Vagina (tissue), 2 donors: ENCODE measurements at regions not wholly inside any gene's neighbourhood (a gene's known extent, or its start where the extent isn't known, plus 50 kb on each side); places are given as distances from the start of the nearest gene placed in this dataset.
A peak's percentile ranks its signal among the peaks of the same experiment; 100 is the strongest.

ENCODE experiments used
- DNase-seq, 2 donors: peaks; one replicate each; pipeline ENCODE4 v3.0.0-alpha.2; 2017; ENCODE audit errors: extremely low spot score in 2 of 2
- H3K27ac ChIP-seq: fragments of 200-600 bp; sonication (generic); one replicate; pipeline ENCODE4 v1.5.1; 2019
- H3K27me3 ChIP-seq: fragments of 200-600 bp; sonication (generic); one replicate; pipeline ENCODE4 v1.5.1; 2019
- H3K36me3 ChIP-seq, 2 donors: fragments of 200-600 bp; sonication (generic); one replicate each; pipeline ENCODE4 v1.5.1; 2017 to 2019
- H3K4me1 ChIP-seq: fragments of 200-600 bp; sonication (generic); one replicate; pipeline ENCODE4 v1.5.1; 2019
- H3K4me3 ChIP-seq, 2 donors: fragments of 200-600 bp; sonication (generic); 1 replicate in 1 of 2; 2 replicates in 1 of 2; pipeline ENCODE4 v1.5.1; 2016 to 2019
- H3K9me3 ChIP-seq: fragments of 200-600 bp; sonication (generic); one replicate; pipeline ENCODE4 v1.5.1; 2019
- POLR2A ChIP-seq, 2 donors: fragments of 450-650 bp; IDR thresholded peaks; one replicate each; pipeline ENCODE4 v1.6.1; 2017; ENCODE audit warnings: antibody characterized with exemption in 2 of 2, mild to moderate bottlenecking in 2 of 2, moderate library complexity in 2 of 2
- POLR2AphosphoS5 ChIP-seq, 2 donors: sonication (generic); formaldehyde crosslinking; IDR thresholded peaks; one replicate each; pipeline ENCODE4 v1.9.0; 2017; ENCODE audit warnings: antibody characterized with exemption in 2 of 2, mild to moderate bottlenecking in 2 of 2, low read depth in 1 of 2; ENCODE audit not compliant: insufficient read depth in 1 of 2
- intact Hi-C: fragments of 100-400 bp; cut with DNase I; formaldehyde crosslinking; loops from one replicate; pipeline ENCODE4 v1.15.1; 2023
- TF ChIP-seq, protein P1 (sequence below), 3 experiments: fragments of 450-650 bp in 2 of 3; fragments of 200-600 bp in 1 of 3; sonication (generic) in 1 of 3; IDR thresholded peaks; one replicate each; pipeline ENCODE4 v1.5.1; 2017 to 2019; ENCODE audit warnings: antibody characterized with exemption in 3 of 3, mild to moderate bottlenecking in 2 of 3, moderate library complexity in 2 of 3

DNA sequence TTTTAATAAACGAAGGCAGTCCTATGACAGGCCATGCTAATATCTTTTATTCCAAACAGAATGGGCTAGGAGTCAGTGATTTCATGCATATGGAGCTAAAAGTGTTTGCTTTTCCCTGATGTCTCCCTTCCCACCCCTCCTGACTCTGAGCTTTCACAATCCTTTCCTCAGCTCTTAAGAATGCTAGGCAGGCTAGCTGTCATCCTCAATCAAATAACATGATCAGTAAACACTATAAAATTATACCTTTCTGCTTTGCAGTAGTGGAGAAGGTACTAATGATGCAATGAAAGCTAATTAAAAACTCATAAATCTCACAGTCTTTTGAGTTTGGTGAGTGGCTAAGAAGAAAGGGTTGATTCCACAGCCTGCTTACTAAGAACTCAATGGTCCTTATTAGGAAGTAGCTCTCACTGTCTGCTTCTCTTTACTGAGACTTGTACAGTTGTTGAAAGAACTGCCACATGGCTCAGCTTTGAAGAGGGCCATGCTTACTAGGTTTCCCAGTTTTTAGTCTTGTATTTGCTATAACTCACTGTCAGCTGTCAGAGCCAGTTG lies 250.9 kb upstream of the JAG1 start:
- peak in 1 of 2 donors; percentile 71 for TF ChIP-seq POLR2AphosphoS5 (IDR thresholded peaks at IDR 0.05; ENCODE audit: insufficient read depth in 1 of 2, low read depth in 1 of 2)
- no peak for TF ChIP-seq POLR2A (IDR thresholded peaks at IDR 0.05)
- TF ChIP-seq, protein P1, sequence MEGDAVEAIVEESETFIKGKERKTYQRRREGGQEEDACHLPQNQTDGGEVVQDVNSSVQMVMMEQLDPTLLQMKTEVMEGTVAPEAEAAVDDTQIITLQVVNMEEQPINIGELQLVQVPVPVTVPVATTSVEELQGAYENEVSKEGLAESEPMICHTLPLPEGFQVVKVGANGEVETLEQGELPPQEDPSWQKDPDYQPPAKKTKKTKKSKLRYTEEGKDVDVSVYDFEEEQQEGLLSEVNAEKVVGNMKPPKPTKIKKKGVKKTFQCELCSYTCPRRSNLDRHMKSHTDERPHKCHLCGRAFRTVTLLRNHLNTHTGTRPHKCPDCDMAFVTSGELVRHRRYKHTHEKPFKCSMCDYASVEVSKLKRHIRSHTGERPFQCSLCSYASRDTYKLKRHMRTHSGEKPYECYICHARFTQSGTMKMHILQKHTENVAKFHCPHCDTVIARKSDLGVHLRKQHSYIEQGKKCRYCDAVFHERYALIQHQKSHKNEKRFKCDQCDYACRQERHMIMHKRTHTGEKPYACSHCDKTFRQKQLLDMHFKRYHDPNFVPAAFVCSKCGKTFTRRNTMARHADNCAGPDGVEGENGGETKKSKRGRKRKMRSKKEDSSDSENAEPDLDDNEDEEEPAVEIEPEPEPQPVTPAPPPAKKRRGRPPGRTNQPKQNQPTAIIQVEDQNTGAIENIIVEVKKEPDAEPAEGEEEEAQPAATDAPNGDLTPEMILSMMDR (IDR thresholded peaks at IDR 0.05) = no peak
- no peak for DNase-seq
- Histone ChIP-seq H3K4me3 (no peak overlapping the region), H3K4me1 (peaks cover 50% of the 10 kb centered on the region), H3K27ac (peak overlapping the region; percentile 29), H3K36me3 (no peaks in the 10 kb centered on the region), H3K9me3 (no peaks in the 10 kb centered on the region), H3K27me3 (no peaks in the 10 kb centered on the region)
- intact Hi-C loops = no loop called here

DNA sequence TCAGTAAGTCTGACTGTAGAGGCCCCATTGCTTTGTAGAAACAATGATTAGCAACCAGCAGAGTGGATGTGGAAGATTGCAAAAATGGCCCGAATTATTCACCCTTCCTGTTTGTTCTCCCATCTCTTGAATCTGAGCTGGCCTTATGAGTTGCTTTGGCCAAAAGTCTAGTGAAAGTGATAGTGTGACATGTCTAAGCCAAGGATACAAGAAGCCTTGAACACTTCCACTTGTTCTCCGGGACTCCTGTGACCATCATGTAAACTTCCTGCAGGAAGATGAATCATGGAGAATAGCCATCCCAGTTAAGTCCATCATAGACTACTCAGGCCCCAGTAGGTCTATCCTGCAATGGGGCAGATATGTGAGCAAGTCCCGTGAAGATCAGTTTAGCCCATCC lies 252.0 kb upstream of the JAG1 start:
- no peak for DNase-seq
- intact Hi-C loops = no loop called here
- Histone ChIP-seq H3K27ac (no peak overlapping the region), H3K4me3 (no peak overlapping the region), H3K9me3 (no peaks in the 10 kb centered on the region), H3K4me1 (peaks cover 44% of the 10 kb centered on the region), H3K27me3 (no peaks in the 10 kb centered on the region), H3K36me3 (no peaks in the 10 kb centered on the region)
- TF ChIP-seq POLR2A (IDR thresholded peaks at IDR 0.05) = no peak
- TF ChIP-seq, protein P1 (IDR thresholded peaks at IDR 0.05) = no peak
- no peak for TF ChIP-seq POLR2AphosphoS5 (IDR thresholded peaks at IDR 0.05; ENCODE audit: insufficient read depth in 1 of 2, low read depth in 1 of 2)

DNA sequence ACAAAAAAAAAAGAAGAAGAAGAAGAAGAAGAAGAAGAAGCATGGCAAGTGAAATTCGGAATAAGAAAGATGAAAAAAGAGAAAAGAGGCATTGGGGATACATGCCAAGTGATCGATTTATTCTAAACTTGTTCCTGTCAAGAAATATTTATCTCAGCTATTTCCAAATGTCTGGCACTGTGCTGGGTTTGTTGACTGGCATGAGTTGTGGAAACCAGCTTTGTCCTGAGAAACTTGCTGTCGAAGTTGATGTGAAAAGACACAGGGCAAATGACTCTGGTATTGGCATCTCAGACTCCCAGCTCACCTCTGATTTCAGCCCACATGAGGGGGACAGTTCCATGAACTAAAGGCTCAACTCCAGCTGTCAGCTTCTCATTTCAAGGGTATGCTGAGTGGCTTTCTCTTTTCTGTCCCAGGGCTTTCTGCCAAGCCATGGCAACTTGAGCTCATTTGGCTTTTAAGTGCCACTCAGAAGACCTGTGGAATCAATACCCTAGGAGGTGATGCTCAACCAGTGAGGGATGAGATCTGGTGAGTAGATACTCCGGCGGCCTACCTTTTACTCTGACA lies 253.3 kb upstream of the JAG1 start:
- Histone ChIP-seq H3K4me1 (peaks cover 44% of the 10 kb centered on the region), H3K9me3 (no peaks in the 10 kb centered on the region), H3K4me3 (no peak overlapping the region), H3K27me3 (no peaks in the 10 kb centered on the region), H3K27ac (no peak overlapping the region), H3K36me3 (no peaks in the 10 kb centered on the region)
- DNase-seq = no peak
- TF ChIP-seq, protein P1 (IDR thresholded peaks at IDR 0.05) = no peak
- TF ChIP-seq POLR2A (IDR thresholded peaks at IDR 0.05) = no peak
- no peak for TF ChIP-seq POLR2AphosphoS5 (IDR thresholded peaks at IDR 0.05; ENCODE audit: insufficient read depth in 1 of 2, low read depth in 1 of 2)
- intact Hi-C loops = no loop called here

DNA sequence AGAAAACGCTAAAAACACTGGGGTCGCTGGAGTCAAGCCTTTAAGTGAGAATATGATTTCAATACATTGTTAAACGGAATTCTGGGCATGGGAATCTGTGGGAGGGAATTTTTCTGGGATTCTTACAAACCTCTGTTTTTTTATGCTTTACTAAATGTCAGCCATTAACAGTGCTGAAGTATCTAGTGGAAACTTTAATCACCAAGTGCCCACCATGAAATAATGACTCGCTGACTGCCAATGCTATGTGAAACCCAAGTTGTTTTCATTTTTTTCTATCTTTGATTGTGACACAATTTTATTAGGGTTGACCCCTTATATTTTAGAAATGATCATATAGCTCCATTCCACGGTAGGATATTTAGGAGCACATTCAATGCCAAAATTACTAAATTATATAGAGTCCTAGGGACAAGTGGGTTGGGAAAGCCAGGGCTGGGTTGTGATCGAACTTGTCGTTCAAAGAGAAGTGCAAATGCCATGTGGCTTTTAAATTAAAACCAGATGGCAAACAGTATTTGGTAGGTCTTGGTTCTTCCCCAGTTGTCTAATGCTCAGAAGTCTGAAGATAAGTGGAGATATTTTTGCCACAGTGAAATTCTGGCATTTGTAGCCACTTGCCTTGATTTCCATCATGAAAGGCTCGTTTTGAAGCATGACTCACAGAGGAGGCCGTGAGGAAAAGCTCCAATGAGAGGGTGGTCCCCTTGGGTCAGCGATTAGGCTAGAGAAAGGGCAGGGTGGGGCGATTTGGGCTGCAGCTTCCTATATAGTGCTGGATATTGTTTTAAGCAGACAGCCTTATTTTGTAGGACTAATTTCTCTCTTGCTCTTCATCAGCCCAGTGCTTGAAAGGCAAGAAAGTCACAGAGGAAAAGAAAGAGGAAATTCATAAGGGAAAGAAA lies 254.4 kb upstream of the JAG1 start:
- intact Hi-C loops = no loop called here
- Histone ChIP-seq H3K27me3 (no peaks in the 10 kb centered on the region), H3K9me3 (no peaks in the 10 kb centered on the region), H3K36me3 (no peaks in the 10 kb centered on the region), H3K4me1 (peaks cover 36% of the 10 kb centered on the region), H3K27ac (peak overlapping the region; percentile 29), H3K4me3 (no peak overlapping the region)
- no peak for TF ChIP-seq POLR2AphosphoS5 (IDR thresholded peaks at IDR 0.05; ENCODE audit: insufficient read depth in 1 of 2, low read depth in 1 of 2)
- TF ChIP-seq, protein P1 (IDR thresholded peaks at IDR 0.05) = no peak
- no peak for TF ChIP-seq POLR2A (IDR thresholded peaks at IDR 0.05)
- DNase-seq = no peak
